H1 (cell line): ENCODE measurements at regions not wholly inside any gene's neighbourhood (a gene's known extent, or its start where the extent isn't known, plus 50 kb on each side); places are given as distances from the start of the nearest gene placed in this dataset.

Experiments used
- CTCF ChIA-PET: fragments of 300-600 bp; sonication (Branson Sonifier 250); formaldehyde crosslinking; loops from one replicate; lab custom pipeline; 2021; ENCODE audit not compliant: partially characterized antibody; lab: Charles Lee
- POLR2A ChIA-PET: fragments of 300-600 bp; sonication (Branson Sonifier 250); formaldehyde crosslinking; loops from one replicate; lab custom pipeline; 2021; ENCODE audit warnings: inconsistent platforms; ENCODE audit not compliant: partially characterized antibody; lab: Charles Lee
- DNase-seq, 2 experiments: peaks; one replicate each; pipeline versions ENCODE4 v3.0.0 to v3.0.0-alpha.2; 2010 to 2022; ENCODE audit warnings: low spot score in 2 of 2, low read depth in 1 of 2, mixed read lengths in 1 of 2
- FAIRE-seq: peaks from 2 replicates; lab custom pipeline; 2011; peaks lifted over from hg19 to GRCh38; lab: Jason Lieb, UNC
- H2AFZ ChIP-seq: 2 replicates; pipeline ENCODE4 v1.8.1; 2012; ENCODE audit warnings: low read length, inconsistent platforms
- H2AK5ac ChIP-seq: 2 replicates; pipeline ENCODE4 v1.6.1; 2013; ENCODE audit warnings: low read depth, low read length
- H2BK120ac ChIP-seq: replicated peaks from 2 replicates; pipeline ENCODE3; 2013; ENCODE audit warnings: low read depth, low read length, inconsistent platforms
- H2BK12ac ChIP-seq: 2 replicates; pipeline ENCODE4 v1.6.1; 2013; ENCODE audit warnings: low read depth, low read length
- H2BK15ac ChIP-seq: 2 replicates; pipeline ENCODE4 v1.6.1; 2013; ENCODE audit warnings: low read length
- H2BK20ac ChIP-seq: 2 replicates; pipeline ENCODE4 v1.6.1; 2013; ENCODE audit warnings: low read length
- H2BK5ac ChIP-seq: 2 replicates; pipeline ENCODE4 v1.6.1; 2013; ENCODE audit warnings: low read depth, low read length
- H3K14ac ChIP-seq: 2 replicates; pipeline ENCODE4 v1.6.1; 2013; ENCODE audit warnings: inconsistent platforms; ENCODE audit not compliant: insufficient read length
- H3K18ac ChIP-seq: 2 replicates; pipeline ENCODE4 v1.6.1; 2013; ENCODE audit warnings: low read length; ENCODE audit errors: extremely low read depth
- H3K23ac ChIP-seq: 2 replicates; pipeline ENCODE4 v1.6.1; 2013; ENCODE audit warnings: inconsistent platforms; ENCODE audit not compliant: insufficient read length
- H3K23me2 ChIP-seq: 2 replicates; pipeline ENCODE4 v1.6.1; 2013; ENCODE audit warnings: low read depth, low read length
- H3K27ac ChIP-seq: 2 replicates; pipeline ENCODE4 v1.6.1; 2011; ENCODE audit warnings: low read depth, low read length, inconsistent platforms
- H3K27me3 ChIP-seq, 4 experiments: replicated peaks in 1 of 4; 1 replicate in 1 of 4; 2 replicates in 3 of 4; pipeline versions ENCODE4 v1.6.1 to v1.8.1; 2011 to 2013; ENCODE audit warnings: low read length in 3 of 4, mild to moderate bottlenecking in 3 of 4, inconsistent platforms in 2 of 4, mixed read lengths in 2 of 4, moderate library complexity in 1 of 4; ENCODE audit not compliant: control insufficient read depth in 3 of 4, insufficient read depth in 3 of 4; ENCODE audit errors: extremely low read depth in 1 of 4
- H3K36me3 ChIP-seq, 4 experiments: 2 replicates each; pipeline versions ENCODE4 v1.6.1 to v1.8.1; 2011 to 2013; ENCODE audit warnings: mild to moderate bottlenecking in 4 of 4, low read length in 3 of 4, moderate library complexity in 2 of 4, control low read depth in 1 of 4, inconsistent platforms in 1 of 4; ENCODE audit not compliant: insufficient read depth in 4 of 4, control insufficient read depth in 2 of 4
- H3K4ac ChIP-seq: replicated peaks from 2 replicates; pipeline ENCODE3; 2013; ENCODE audit warnings: low read length, low read depth, mixed read lengths, inconsistent platforms; ENCODE audit not compliant: insufficient read length
- H3K4me1 ChIP-seq, 4 experiments: replicated peaks in 1 of 4; 1 replicate in 1 of 4; 2 replicates in 3 of 4; pipeline versions ENCODE4 v1.6.1 to v1.8.1; 2011 to 2013; ENCODE audit warnings: low read length in 3 of 4, inconsistent platforms in 2 of 4, mixed read lengths in 1 of 4; ENCODE audit not compliant: insufficient read depth in 4 of 4, control insufficient read depth in 3 of 4
- H3K4me2 ChIP-seq, 2 experiments: 2 replicates each; pipeline versions ENCODE4 v1.6.1 to v1.8.1; 2011 to 2013; ENCODE audit warnings: low read depth in 2 of 2, low read length in 2 of 2, control low read depth in 1 of 2, inconsistent platforms in 1 of 2, mild to moderate bottlenecking in 1 of 2; ENCODE audit not compliant: insufficient read depth in 1 of 2
- H3K4me3 ChIP-seq, 4 experiments: fragments of 200-600, 300-600 bp in 1 of 4; sonication (generic), shearing (Covaris generic), sonication (Bioruptor Twin) in 1 of 4; 2 replicates each; pipeline versions ENCODE4 v1.5.1 to v1.8.1; 2011 to 2016; ENCODE audit warnings: low read length in 4 of 4, low read depth in 3 of 4, control low read depth in 2 of 4, inconsistent platforms in 2 of 4, mild to moderate bottlenecking in 2 of 4, mixed read lengths in 1 of 4, moderate library complexity in 1 of 4; ENCODE audit not compliant: insufficient read depth in 2 of 4; ENCODE audit errors: extremely low read depth in 1 of 4
- H3K56ac ChIP-seq: replicated peaks from 2 replicates; pipeline ENCODE3; 2013; ENCODE audit warnings: low read depth, mild to moderate bottlenecking, mixed read lengths, low read length, inconsistent platforms; ENCODE audit not compliant: insufficient read length
- H3K79me1 ChIP-seq: 2 replicates; pipeline ENCODE4 v1.6.1; 2013; ENCODE audit warnings: low read depth, low read length, control low read depth
- H3K79me2 ChIP-seq, 2 experiments: 2 replicates each; pipeline versions ENCODE4 v1.6.1 to v1.8.1; 2012 to 2013; ENCODE audit warnings: low read length in 2 of 2, mild to moderate bottlenecking in 2 of 2, inconsistent platforms in 1 of 2; ENCODE audit not compliant: insufficient read depth in 2 of 2, control insufficient read depth in 1 of 2
- H3K9ac ChIP-seq, 4 experiments: replicated peaks in 1 of 4; 1 replicate in 1 of 4; 2 replicates in 3 of 4; pipeline versions ENCODE4 v1.6.1 to v1.8.1; 2011 to 2013; ENCODE audit warnings: low read depth in 3 of 4, low read length in 3 of 4, control low read depth in 2 of 4, mild to moderate bottlenecking in 2 of 4, moderate library complexity in 2 of 4, inconsistent platforms in 1 of 4; ENCODE audit errors: extremely low read depth in 1 of 4
- H3K9me3 ChIP-seq, 2 experiments: 2 replicates each; pipeline versions ENCODE4 v1.6.1 to v1.8.1; 2012 to 2013; ENCODE audit warnings: mild to moderate bottlenecking in 2 of 2, moderate library complexity in 2 of 2, control low read depth in 1 of 2, inconsistent platforms in 1 of 2, low read depth in 1 of 2, low read length in 1 of 2, mixed read lengths in 1 of 2; ENCODE audit not compliant: insufficient read depth in 2 of 2
- H4K20me1 ChIP-seq, 2 experiments: replicated peaks in 1 of 2; 2 replicates each; pipeline versions ENCODE3 to v1.8.1; 2011 to 2013; ENCODE audit warnings: inconsistent platforms in 2 of 2, low read length in 2 of 2, mild to moderate bottlenecking in 1 of 2; ENCODE audit not compliant: insufficient read depth in 2 of 2, control insufficient read depth in 1 of 2
- H4K5ac ChIP-seq: 2 replicates; pipeline ENCODE4 v1.6.1; 2013; ENCODE audit warnings: low read length, low read depth, mixed read lengths, inconsistent platforms; ENCODE audit not compliant: insufficient read length
- H4K8ac ChIP-seq: 2 replicates; pipeline ENCODE4 v1.8.0; 2013; ENCODE audit warnings: mild to moderate bottlenecking, moderate library complexity, low read length, inconsistent platforms; ENCODE audit not compliant: insufficient read depth; ENCODE audit errors: extremely low read depth
- H4K91ac ChIP-seq: replicated peaks from 2 replicates; pipeline ENCODE3; 2013; ENCODE audit warnings: low read length, mixed read lengths, inconsistent platforms; ENCODE audit not compliant: insufficient read length
- CBX5 ChIP-seq: fragments of 300-800, 300-1000 bp; sonication (generic); IDR thresholded peaks from 2 replicates; pipeline ENCODE4 v1.7.1; 2016; ENCODE audit warnings: antibody characterized with exemption, low read length, low read depth
- EZH2 ChIP-seq: fragments of 200-600 bp; sonication (generic); IDR thresholded peaks from 2 replicates; pipeline ENCODE4 v1.7.1; 2012; ENCODE audit warnings: low read depth, mild to moderate bottlenecking, moderate library complexity, low read length, inconsistent platforms; ENCODE audit not compliant: severe bottlenecking
- RAD21 ChIP-seq, 2 experiments: IDR thresholded peaks in 1 of 2; conservative IDR thresholded peaks in 1 of 2; 2 replicates each; pipeline ENCODE4 v1.6.1; 2011; ENCODE audit warnings: low read depth in 2 of 2, low read length in 2 of 2, improper control_type of control experiment in 1 of 2, inconsistent platforms in 1 of 2, mild to moderate bottlenecking in 1 of 2, moderate library complexity in 1 of 2
- SP1 ChIP-seq: IDR thresholded peaks from 2 replicates; pipeline ENCODE4 v1.6.1; 2011; ENCODE audit warnings: low read depth, low read length
- TBP ChIP-seq: IDR thresholded peaks from 2 replicates; pipeline ENCODE4 v1.6.1; 2011; ENCODE audit warnings: low read depth, low read length, improper control_type of control experiment
- WGBS, 2 experiments: shearing (Covaris generic) in 1 of 2; methylation state at CpG; one replicate each; pipeline versions ENCODE4 v1.1.6 to v1.1.7; 2013 to 2015; ENCODE audit warnings: low lambda C conversion rate in 2 of 2, mixed read lengths in 2 of 2, inconsistent platforms in 1 of 2, low coverage in 1 of 2, missing lambda C conversion rate in 1 of 2; ENCODE audit not compliant: insufficient replicate concordance in 2 of 2, insufficient coverage in 1 of 2, insufficient read length in 1 of 2; ENCODE audit errors: extremely low coverage in 1 of 2, missing lambda C conversion rate in 1 of 2; 5-methylcytosine and 5-hydroxymethylcytosine counted together

DNA sequence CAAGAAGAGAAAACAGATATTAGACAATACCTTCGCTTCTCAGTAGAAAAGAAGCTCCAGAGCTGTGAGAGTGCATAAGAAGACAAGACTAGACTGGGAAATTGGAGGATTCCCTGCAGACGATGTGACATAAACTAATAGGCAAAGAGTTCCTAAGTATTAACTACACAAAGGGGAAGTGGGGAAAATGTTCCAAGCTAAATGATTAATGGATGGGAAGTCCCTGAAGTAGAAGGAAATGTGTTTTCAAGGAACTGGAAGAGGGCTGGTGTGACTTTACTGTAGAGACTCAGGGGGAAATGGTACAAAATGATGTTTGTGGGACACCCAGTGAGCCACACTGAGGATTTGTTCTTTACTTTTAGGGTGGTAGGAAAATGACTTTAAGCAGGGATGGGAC is 69.7 kb upstream of the DCLK2 start:
- TF ChIP-seq EZH2: no peak
- no peak for TF ChIP-seq CBX5
- no peak for TF ChIP-seq RAD21 (IDR thresholded peaks at IDR 0.05 in 1 of 2, conservative IDR thresholded peaks at IDR 0.05 in 1 of 2; ENCODE audit: low read depth in 2 of 2, low read length in 2 of 2)
- TF ChIP-seq SP1: no peak
- no peak for TF ChIP-seq TBP
- TF ChIP-seq, all 59 proteins: peak for 0
- H2BK12ac ChIP-seq: no peak overlapping the region
- H4K8ac ChIP-seq: no peak overlapping the region
- H3K79me2 ChIP-seq: no peaks in the 10 kb centered on the region
- H3K79me1 ChIP-seq: no peaks in the 10 kb centered on the region
- no peak overlapping the region for H3K14ac ChIP-seq
- H3K23me2 ChIP-seq: no peaks in the 10 kb centered on the region
- no peak overlapping the region for H3K4ac ChIP-seq
- no peak for DNase-seq
- no peak overlapping the region for H2BK20ac ChIP-seq
- no peak for FAIRE-seq
- H3K4me1 ChIP-seq: peaks cover 0 to 2% (median 0%) of the 10 kb centered on the region in 4 experiments; a peak in 1 of 7 replicates
- H3K18ac ChIP-seq: no peak overlapping the region
- H2AK5ac ChIP-seq: no peak overlapping the region
- H3K23ac ChIP-seq: no peak overlapping the region
- no peaks in the 10 kb centered on the region for H4K20me1 ChIP-seq
- no peak overlapping the region for H3K27ac ChIP-seq
- H3K4me2 ChIP-seq: no peak overlapping the region
- H3K36me3 ChIP-seq: no peaks in the 10 kb centered on the region
- H3K27me3 ChIP-seq: no peaks in the 10 kb centered on the region; a peak in 1 of 7 replicates
- no peak overlapping the region for H2BK120ac ChIP-seq
- H2BK15ac ChIP-seq: no peak overlapping the region
- ChIA-PET CTCF (interaction anchor here (1.2 to 5.6 kb wide), 7 partner anchors 9 to 246 kb away, joined by 3 to 53 read pairs (median 6); no protein-coding TSS in a partner anchor), POLR2A (interaction anchor here (1.7 kb wide), 1 partner anchor 11 kb away, joined by 3 read pairs; no protein-coding TSS in a partner anchor)
- no peaks in the 10 kb centered on the region for H3K9me3 ChIP-seq
- H3K56ac ChIP-seq: no peak overlapping the region
- H2BK5ac ChIP-seq: no peak overlapping the region
- WGBS, 2 experiments: 92% methylated on average over 2 of the region's 2 CpGs; no CpG with 5 or more reads in 1 of the 2 experiments
- no peak overlapping the region for H4K5ac ChIP-seq
- H3K4me3 ChIP-seq: no peak overlapping the region
- H4K91ac ChIP-seq: no peak overlapping the region
- no peak overlapping the region for H3K9ac ChIP-seq
- no peak overlapping the region for H2AFZ ChIP-seq
